BJ (cell line): ENCODE measurements at regions not wholly inside any gene's neighbourhood (a gene's known extent, or its start where the extent isn't known, plus 50 kb on each side); places are given as distances from the start of the nearest gene placed in this dataset.

ENCODE experiments used
- CTCF ChIA-PET: fragments of 350-600 bp; formaldehyde crosslinking; extraction: SDS; loops from one replicate; lab custom pipeline; 2021; ENCODE audit warnings: antibody characterized with exemption, inconsistent platforms; lab: Yijun Ruan, JAX
- POLR2A ChIA-PET: fragments of 300-600 bp; sonication (Branson Sonifier 250); formaldehyde crosslinking; extraction: SDS; loops from one replicate; lab custom pipeline; 2021; ENCODE audit warnings: antibody characterized with exemption; lab: Charles Lee
- DNase-seq: peaks from one replicate; pipeline ENCODE4 v3.0.0-alpha.2; 2011; ENCODE audit warnings: low read depth
- H3K27me3 ChIP-seq: 2 replicates; pipeline ENCODE4 v1.6.0; 2011; ENCODE audit warnings: low read length; ENCODE audit not compliant: control insufficient read depth, insufficient read depth
- H3K36me3 ChIP-seq: 2 replicates; pipeline ENCODE4 v1.5.1; 2011; ENCODE audit warnings: low read length; ENCODE audit not compliant: control insufficient read depth, insufficient read depth
- H3K4me3 ChIP-seq: 2 replicates; pipeline ENCODE4 v1.5.1; 2011; ENCODE audit warnings: low read depth, mild to moderate bottlenecking, control low read depth, low read length
- TF ChIP-seq, protein P1 (sequence below): IDR thresholded peaks from 2 replicates; pipeline ENCODE4 v1.5.1; 2011; ENCODE audit warnings: low read depth, mild to moderate bottlenecking, control low read depth, inconsistent platforms, low read length, moderate library complexity; ENCODE audit not compliant: insufficient read depth

- CTCF ChIA-PET, result no interaction called here
- TF ChIP-seq, protein P1, sequence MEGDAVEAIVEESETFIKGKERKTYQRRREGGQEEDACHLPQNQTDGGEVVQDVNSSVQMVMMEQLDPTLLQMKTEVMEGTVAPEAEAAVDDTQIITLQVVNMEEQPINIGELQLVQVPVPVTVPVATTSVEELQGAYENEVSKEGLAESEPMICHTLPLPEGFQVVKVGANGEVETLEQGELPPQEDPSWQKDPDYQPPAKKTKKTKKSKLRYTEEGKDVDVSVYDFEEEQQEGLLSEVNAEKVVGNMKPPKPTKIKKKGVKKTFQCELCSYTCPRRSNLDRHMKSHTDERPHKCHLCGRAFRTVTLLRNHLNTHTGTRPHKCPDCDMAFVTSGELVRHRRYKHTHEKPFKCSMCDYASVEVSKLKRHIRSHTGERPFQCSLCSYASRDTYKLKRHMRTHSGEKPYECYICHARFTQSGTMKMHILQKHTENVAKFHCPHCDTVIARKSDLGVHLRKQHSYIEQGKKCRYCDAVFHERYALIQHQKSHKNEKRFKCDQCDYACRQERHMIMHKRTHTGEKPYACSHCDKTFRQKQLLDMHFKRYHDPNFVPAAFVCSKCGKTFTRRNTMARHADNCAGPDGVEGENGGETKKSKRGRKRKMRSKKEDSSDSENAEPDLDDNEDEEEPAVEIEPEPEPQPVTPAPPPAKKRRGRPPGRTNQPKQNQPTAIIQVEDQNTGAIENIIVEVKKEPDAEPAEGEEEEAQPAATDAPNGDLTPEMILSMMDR, result no peak
These were observed 1076.2 kb downstream of the TSN start for GRCh38 chr2:122831649-122832048.

GRCh38 chr2:122843503-122843902 is 1088.1 kb downstream of the TSN start:
- TF ChIP-seq, protein P1, result no peak
- DNase-seq, result no peak
- ChIA-PET CTCF (no interaction called here), POLR2A (no interaction called here)
- Histone ChIP-seq H3K36me3 (no peaks in the 10 kb centered on the region), H3K4me3 (no peak overlapping the region), H3K27me3 (no peaks in the 10 kb centered on the region)

More at GRCh38 chr2:122831649-122832048, 1076.2 kb downstream of the TSN start:
- POLR2A ChIA-PET, result no interaction called here
- Histone ChIP-seq H3K4me3 (no peak overlapping the region), H3K27me3 (no peaks in the 10 kb centered on the region), H3K36me3 (no peaks in the 10 kb centered on the region)
- DNase-seq, result no peak

- Histone ChIP-seq H3K36me3 (no peaks in the 10 kb centered on the region), H3K4me3 (no peak overlapping the region), H3K27me3 (no peaks in the 10 kb centered on the region)
- CTCF ChIA-PET, result no interaction called here
- TF ChIP-seq, protein P1, result no peak
- POLR2A ChIA-PET, result no interaction called here
- no peak for DNase-seq
These were observed 1095.7 kb downstream of the TSN start for GRCh38 chr2:122851161-122851560.

- Histone ChIP-seq H3K4me3 (no peak overlapping the region), H3K27me3 (no peaks in the 10 kb centered on the region), H3K36me3 (no peaks in the 10 kb centered on the region)
- no peak for DNase-seq
- CTCF ChIA-PET, result no interaction called here
- POLR2A ChIA-PET, result no interaction called here
- TF ChIP-seq, protein P1, result no peak
These were observed 1096.6 kb downstream of the TSN start for GRCh38 chr2:122851972-122852531.

GRCh38 chr2:122856696-122857095 is 1101.2 kb downstream of the TSN start:
- no peaks in the 10 kb centered on the region for H3K27me3 ChIP-seq
- POLR2A ChIA-PET, result no interaction called here
- no peak overlapping the region for H3K4me3 ChIP-seq
- no peaks in the 10 kb centered on the region for H3K36me3 ChIP-seq
- TF ChIP-seq, protein P1, result no peak
- no peak for DNase-seq
- CTCF ChIA-PET, result no interaction called here
